ENCODE measurements at regions not wholly inside any gene's neighbourhood (a gene's known extent, or its start where the extent isn't known, plus 50 kb on each side); places are given as distances from the start of the nearest gene placed in this dataset.
A peak's percentile ranks its signal among the peaks of the same experiment; 100 is the strongest.

- DNase-seq, result peak; percentile 52
Measured at GRCh38 chr16:86286991-86287663, 223.2 kb upstream of the FOXF1 start.

GRCh38 chr16:86287664-86288201 lies 222.6 kb upstream of the FOXF1 start:
- DNase-seq, result no peak

GRCh38 chr16:86288716-86289294 lies 221.5 kb upstream of the FOXF1 start:
- peak; percentile 45 for DNase-seq

DNA sequence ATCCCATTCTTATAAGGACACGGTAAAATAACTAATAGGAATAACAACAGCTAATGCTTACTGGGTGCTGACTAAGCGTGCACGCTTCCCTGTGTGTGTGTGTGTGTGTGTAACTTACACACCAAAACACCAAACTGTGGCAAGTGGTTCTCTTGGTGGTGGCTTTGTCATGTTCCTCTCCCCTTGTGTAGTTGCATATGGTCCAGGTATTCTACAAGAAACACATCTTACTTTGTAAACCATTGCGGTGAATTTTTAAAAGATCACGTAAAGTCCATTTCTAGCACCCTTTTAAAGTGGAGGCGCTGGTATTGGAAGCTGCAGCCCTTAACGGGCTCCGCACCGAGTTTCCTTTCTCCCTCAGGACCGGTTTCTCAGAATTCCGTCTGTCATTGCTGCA lies 221.0 kb upstream of the FOXF1 start:
- DNase-seq, result no peak

- no peak for DNase-seq
Measured at GRCh38 chr16:86289907-86290306, 220.4 kb upstream of the FOXF1 start.

- DNase-seq, result no peak
Measured at GRCh38 chr16:86291491-86291890, 218.8 kb upstream of the FOXF1 start.

DNA sequence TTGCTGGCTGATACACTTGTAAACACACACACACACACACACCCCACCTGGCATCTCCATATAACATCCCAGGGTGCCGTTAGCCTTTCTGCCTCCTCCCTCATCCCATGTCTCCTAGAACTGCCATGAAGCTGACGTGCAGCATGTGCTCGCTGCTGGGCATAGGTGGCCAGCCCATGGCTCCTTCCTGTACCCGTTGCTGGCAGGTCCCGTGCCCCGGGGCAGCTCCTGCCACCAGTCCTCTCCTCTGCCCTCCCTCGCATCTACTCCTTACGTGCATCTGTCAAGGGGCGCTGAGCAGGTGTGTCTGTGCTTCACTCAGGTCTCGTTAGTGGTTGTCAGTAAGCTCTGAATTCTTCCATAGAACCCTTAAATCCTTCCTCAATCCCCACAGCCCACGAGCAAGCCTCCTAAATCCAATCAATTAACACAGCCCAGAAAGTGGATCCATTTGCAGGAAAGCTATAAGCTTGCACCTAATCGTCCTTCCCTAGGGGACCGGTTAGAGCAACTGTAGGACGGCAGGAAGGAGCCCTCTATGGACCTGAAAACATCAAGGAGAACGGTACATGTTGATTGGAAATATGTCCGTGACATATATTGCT lies 218.1 kb upstream of the FOXF1 start:
- no peak for DNase-seq

DNA sequence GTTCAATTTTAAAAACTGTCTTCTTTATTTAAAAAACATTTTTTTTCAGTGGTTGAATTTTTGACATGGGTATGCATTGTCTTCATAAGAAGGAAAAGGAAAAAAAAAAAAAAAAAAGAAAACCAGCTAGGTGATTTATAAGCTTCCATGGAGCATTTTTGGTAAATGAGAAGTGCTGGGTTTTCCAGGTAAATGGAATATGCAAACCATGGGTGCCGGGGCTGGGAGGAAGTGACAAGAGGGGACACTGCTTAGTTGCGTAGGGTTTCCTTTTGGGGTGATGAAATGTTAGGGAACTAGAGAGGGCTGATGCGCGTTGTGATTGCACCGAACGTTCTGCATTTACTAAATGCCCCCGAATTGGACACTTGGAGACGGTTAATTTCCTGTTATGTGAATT lies 217.4 kb upstream of the FOXF1 start:
- DNase-seq, result no peak

DNA sequence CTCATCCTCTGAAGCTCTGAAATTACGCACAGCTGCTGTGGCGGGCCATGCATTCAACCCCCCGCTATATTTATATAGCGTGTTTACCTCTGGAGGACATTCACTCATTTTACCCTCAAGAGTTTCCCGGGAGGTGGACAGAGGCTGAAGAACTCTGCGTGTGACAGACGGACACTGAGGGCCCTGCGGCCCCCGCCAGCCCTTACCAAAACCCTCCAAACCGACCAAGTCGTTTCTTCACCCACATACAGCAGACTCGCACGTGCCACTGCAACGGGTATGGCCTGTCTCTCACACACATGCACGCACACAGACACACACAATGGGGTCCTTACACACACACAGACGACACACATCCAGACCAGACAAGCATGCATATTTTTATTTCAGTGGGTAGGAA lies 216.4 kb upstream of the FOXF1 start:
- DNase-seq, result no peak

DNA sequence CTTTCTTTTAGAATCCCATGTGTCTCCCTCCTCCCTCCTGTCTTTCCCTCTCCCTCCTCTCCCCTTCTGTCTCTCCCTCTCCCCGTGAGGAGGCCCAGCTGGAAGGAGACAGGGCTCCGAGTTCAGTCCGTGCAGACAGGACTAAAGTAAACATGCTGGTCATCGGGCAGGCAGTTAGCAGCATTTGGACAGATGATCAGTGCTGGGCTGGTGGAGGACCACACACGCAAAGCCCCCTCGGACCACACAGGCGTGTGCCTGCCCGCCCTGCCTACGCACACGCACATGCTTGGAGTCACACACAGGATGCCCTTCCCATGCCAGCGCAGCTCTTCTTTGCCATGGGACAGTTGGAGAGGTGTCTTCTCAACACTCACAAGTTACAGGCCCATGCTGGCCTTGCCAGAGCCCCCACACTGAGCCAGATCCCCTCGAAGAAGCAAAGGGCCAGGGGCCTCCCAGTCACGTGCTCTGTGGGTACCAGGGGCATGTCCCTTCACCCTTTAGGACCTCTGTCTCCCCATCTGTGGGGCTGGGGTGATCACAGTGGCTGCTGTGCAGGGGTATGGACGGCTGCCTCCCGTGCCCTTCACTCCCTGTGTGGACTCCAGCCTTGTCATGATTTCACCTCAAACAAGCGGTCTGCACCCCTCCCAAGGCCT lies 215.7 kb upstream of the FOXF1 start:
- DNase-seq, result no peak

GRCh38 chr16:86296256-86296655 lies 214.1 kb upstream of the FOXF1 start:
- DNase-seq, result no peak

DNA sequence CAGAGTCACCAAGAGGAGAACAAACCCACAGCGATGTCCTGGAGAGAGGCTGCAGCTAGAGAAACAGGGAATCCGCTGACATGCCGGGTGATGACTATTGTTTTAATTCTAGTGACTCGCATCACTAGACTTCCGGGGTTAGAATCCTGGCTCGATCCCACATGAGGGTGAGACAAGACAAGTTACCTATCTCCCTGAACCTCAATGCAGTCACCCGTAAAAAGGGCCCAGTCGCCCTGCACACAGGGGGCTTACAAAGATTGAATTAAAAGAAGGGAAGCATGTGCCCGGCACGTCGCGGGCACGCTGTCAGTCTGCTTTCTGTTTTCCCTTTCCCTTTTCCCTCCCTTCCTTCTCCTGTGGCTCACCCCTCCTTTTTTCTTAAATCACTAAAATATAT lies 212.9 kb upstream of the FOXF1 start:
- peak; percentile 53 for DNase-seq

- DNase-seq, result peak; percentile 78
Measured at GRCh38 chr16:86297866-86298757, 212.2 kb upstream of the FOXF1 start.

- no peak for DNase-seq
Measured at GRCh38 chr16:86298758-86299134, 211.6 kb upstream of the FOXF1 start.

- peak; percentile 20 for DNase-seq
Measured at GRCh38 chr16:86299882-86300610, 210.3 kb upstream of the FOXF1 start.

DNA sequence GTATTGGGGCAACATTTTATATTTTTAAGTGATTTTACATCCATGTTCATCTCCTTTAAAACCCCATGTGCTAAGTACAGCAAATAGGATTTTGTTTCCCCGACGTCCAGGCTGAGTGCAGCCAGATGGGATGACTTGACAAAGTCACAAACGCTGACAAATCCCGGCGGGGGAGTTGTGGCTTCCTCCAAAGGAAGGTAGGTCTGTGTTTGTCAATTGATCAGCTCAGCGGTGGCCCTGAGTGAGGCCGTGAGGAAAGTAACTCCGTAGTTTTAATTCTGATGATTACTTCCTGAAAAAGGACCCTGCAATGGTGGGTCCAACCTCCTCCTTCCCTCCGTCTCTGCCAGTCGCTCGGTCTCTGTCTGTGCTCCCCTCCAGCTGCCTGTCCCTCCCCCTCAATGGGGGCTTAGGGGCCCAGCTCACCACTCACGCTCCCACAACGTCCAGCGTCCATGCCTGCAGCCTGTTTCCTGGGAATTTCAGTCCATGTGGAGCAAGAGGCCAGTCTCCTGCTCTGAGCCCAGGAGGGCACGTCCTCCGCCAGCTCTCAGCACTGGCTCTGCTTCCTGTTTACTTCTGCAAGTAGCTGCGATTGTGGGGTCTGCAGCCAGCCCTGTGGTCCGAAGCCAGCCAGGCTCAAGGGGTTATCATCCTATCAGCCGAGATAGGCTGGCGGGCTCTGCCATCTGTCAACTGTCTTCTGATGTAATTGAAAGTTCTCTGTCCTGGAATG lies 209.4 kb upstream of the FOXF1 start:
- DNase-seq, result peak; percentile 66

GRCh38 chr16:86302421-86303109 lies 207.8 kb upstream of the FOXF1 start:
- DNase-seq, result no peak

DNA sequence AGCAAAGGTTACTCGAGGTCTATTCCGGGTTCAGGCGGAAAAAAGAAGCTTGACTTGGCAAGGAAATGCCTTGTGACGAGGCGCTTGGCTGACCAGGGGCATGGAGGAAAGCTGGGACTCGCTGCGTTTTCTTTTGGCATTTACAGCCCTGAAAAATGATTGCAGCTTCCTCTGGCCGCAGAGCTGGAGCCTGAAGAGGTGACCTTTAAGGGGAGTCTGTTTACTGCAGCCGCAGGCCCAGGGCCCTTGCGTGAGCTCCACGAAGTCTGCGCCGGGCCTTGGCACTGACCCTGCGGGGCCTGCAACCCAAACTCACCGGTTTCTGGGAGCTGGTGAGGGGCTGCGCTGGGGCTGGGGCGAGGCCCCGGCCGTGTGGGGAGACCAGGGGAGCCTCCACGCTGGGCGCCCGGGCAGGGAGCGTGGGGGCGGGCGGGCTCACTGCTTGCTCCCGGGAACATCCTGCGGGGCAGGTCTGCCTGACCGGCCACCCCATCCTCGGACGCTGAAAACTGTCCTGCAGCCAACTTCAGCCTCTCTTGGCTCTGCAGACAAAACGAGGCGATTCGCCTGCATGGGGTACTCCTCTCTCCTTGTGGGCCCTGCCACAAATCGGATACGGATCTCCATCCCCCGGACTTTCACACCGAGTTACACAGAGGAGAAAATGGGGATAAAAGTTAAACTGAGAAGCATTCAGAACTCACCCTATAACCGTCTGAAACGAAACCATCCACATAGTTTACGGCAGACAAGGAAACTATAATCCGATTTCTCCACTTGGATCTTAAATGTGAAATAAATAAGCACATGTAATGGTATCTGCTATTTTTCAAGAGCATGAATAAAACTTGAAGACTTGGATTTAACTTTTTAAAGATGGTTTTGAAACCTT lies 206.3 kb upstream of the FOXF1 start:
- no peak for DNase-seq

DNA sequence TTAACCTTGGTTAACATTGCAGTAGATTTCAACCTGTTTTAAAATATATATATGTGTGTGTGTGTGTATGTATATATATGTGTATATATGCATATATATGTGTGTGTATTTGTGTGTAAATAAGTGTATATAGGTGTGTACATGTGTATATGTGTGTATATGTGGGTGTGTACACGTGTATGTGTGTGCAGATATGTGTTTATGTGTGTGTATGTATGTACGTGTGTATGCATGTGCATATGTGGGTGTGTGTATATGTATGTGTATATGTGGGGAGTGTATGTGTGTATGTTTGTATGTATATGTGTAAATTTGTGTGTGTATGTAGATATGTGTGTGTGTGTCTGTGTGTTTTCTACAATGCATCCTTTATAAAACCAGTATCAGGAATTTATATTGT lies 205.5 kb upstream of the FOXF1 start:
- no peak for DNase-seq

- DNase-seq, result no peak
Measured at GRCh38 chr16:86305440-86305839, 204.9 kb upstream of the FOXF1 start.
